Stimulated activated effector memory CD8-positive, alpha-beta T cell treated with anti-CD3 and anti-CD28 coated beads, Interleukin-12 subunit alpha, Interleukin-12 subunit beta, amount 100 ng/mL, for 72 hours (primary cell): ENCODE measurements at regions not wholly inside any gene's neighbourhood (a gene's known extent, or its start where the extent isn't known, plus 50 kb on each side); places are given as distances from the start of the nearest gene placed in this dataset.

Experiments used
- ATAC-seq: fragments of 150-1000 bp; cut with Tn5 transposase; 2 replicates; pipeline ENCODE4 v1.10.0; 2021
- DNase-seq, 2 donors: peaks; one replicate each; pipeline ENCODE4 v3.0.0; 2021 to 2022; ENCODE audit warnings: low spot score in 2 of 2
- H3K27ac Mint-ChIP-seq: one replicate; pipeline ENCODE4 v1.8.0; 2022; ENCODE audit warnings: mild to moderate bottlenecking, mixed read lengths
- H3K36me3 Mint-ChIP-seq: one replicate; pipeline ENCODE4 v1.8.0; 2022; ENCODE audit warnings: mild to moderate bottlenecking, mixed read lengths
- H3K4me1 Mint-ChIP-seq: one replicate; pipeline ENCODE4 v1.8.0; 2022; ENCODE audit warnings: mixed read lengths
- H3K4me3 Mint-ChIP-seq: one replicate; pipeline ENCODE4 v1.8.0; 2022; ENCODE audit warnings: mild to moderate bottlenecking, mixed read lengths
- H3K9me3 Mint-ChIP-seq: one replicate; pipeline ENCODE4 v1.8.0; 2022; ENCODE audit warnings: mixed read lengths

- H3K4me3 Mint-ChIP-seq, result no peak overlapping the region
- H3K4me1 Mint-ChIP-seq, result no peaks in the 10 kb centered on the region
- H3K9me3 Mint-ChIP-seq, result peaks cover 10% of the 10 kb centered on the region
- DNase-seq (no peak), ATAC-seq (no peak)
- no peaks in the 10 kb centered on the region for H3K36me3 Mint-ChIP-seq
- H3K27ac Mint-ChIP-seq, result no peak overlapping the region
Measured at GRCh38 chr7:41003611-41003940, 699.3 kb downstream of the INHBA start.

- Mint-ChIP-seq H3K4me1 (no peaks in the 10 kb centered on the region), H3K9me3 (peaks cover 10% of the 10 kb centered on the region), H3K36me3 (no peaks in the 10 kb centered on the region), H3K4me3 (no peak overlapping the region), H3K27ac (no peak overlapping the region)
- ATAC-seq (no peak), DNase-seq (peak in 1 of 2 donors; percentile 2)
Measured at GRCh38 chr7:41002741-41003610, 699.9 kb downstream of the INHBA start.

GRCh38 chr7:41000042-41000441 is 702.8 kb downstream of the INHBA start:
- no peak for ATAC-seq
- Mint-ChIP-seq H3K36me3 (no peaks in the 10 kb centered on the region), H3K9me3 (peaks cover 16% of the 10 kb centered on the region), H3K4me1 (no peaks in the 10 kb centered on the region), H3K4me3 (no peak overlapping the region), H3K27ac (no peak overlapping the region)
- DNase-seq, result no peak

- Mint-ChIP-seq H3K36me3 (no peaks in the 10 kb centered on the region), H3K27ac (no peak overlapping the region), H3K4me1 (no peaks in the 10 kb centered on the region), H3K9me3 (peaks cover 17% of the 10 kb centered on the region), H3K4me3 (no peak overlapping the region)
- ATAC-seq (no peak), DNase-seq (no peak)
Measured at GRCh38 chr7:40996233-40996677, 706.6 kb downstream of the INHBA start.

- no peak for DNase-seq
- Mint-ChIP-seq H3K4me3 (no peak overlapping the region), H3K36me3 (no peaks in the 10 kb centered on the region), H3K27ac (no peak overlapping the region), H3K9me3 (peaks cover 8% of the 10 kb centered on the region), H3K4me1 (no peaks in the 10 kb centered on the region)
- ATAC-seq, result no peak
Measured at GRCh38 chr7:40990841-40991240, 712.0 kb downstream of the INHBA start.

GRCh38 chr7:40987571-40987970 is 715.3 kb downstream of the INHBA start:
- Mint-ChIP-seq H3K36me3 (no peaks in the 10 kb centered on the region), H3K4me3 (no peak overlapping the region), H3K27ac (no peak overlapping the region), H3K4me1 (no peaks in the 10 kb centered on the region), H3K9me3 (peaks cover 11% of the 10 kb centered on the region)
- ATAC-seq, result no peak
- DNase-seq, result no peak

GRCh38 chr7:40986351-40986873 is 716.5 kb downstream of the INHBA start:
- no peaks in the 10 kb centered on the region for H3K36me3 Mint-ChIP-seq
- H3K4me3 Mint-ChIP-seq, result no peak overlapping the region
- no peak for ATAC-seq
- no peak for DNase-seq
- no peaks in the 10 kb centered on the region for H3K4me1 Mint-ChIP-seq
- peaks cover 11% of the 10 kb centered on the region for H3K9me3 Mint-ChIP-seq
- H3K27ac Mint-ChIP-seq, result no peak overlapping the region

GRCh38 chr7:40983111-40983510 is 719.8 kb downstream of the INHBA start:
- peaks cover 13% of the 10 kb centered on the region for H3K9me3 Mint-ChIP-seq
- H3K27ac Mint-ChIP-seq, result no peak overlapping the region
- DNase-seq (no peak), ATAC-seq (no peak)
- H3K4me1 Mint-ChIP-seq, result no peaks in the 10 kb centered on the region
- no peaks in the 10 kb centered on the region for H3K36me3 Mint-ChIP-seq
- H3K4me3 Mint-ChIP-seq, result no peak overlapping the region

GRCh38 chr7:40979296-40979695 is 723.6 kb downstream of the INHBA start:
- no peak for ATAC-seq
- Mint-ChIP-seq H3K36me3 (no peaks in the 10 kb centered on the region), H3K4me3 (no peak overlapping the region), H3K4me1 (no peaks in the 10 kb centered on the region), H3K27ac (no peak overlapping the region), H3K9me3 (peaks cover 11% of the 10 kb centered on the region)
- no peak for DNase-seq

GRCh38 chr7:40978047-40978446 is 724.8 kb downstream of the INHBA start:
- ATAC-seq (no peak), DNase-seq (no peak)
- Mint-ChIP-seq H3K36me3 (no peaks in the 10 kb centered on the region), H3K4me3 (no peak overlapping the region), H3K27ac (peak overlapping the region; percentile 54), H3K4me1 (no peaks in the 10 kb centered on the region), H3K9me3 (peaks cover 17% of the 10 kb centered on the region)

- DNase-seq, result no peak
- Mint-ChIP-seq H3K27ac (peak overlapping the region; percentile 54), H3K36me3 (no peaks in the 10 kb centered on the region), H3K9me3 (peaks cover 17% of the 10 kb centered on the region), H3K4me3 (no peak overlapping the region), H3K4me1 (no peaks in the 10 kb centered on the region)
- no peak for ATAC-seq
Measured at GRCh38 chr7:40977533-40977932, 725.4 kb downstream of the INHBA start.

- DNase-seq, result no peak
- no peaks in the 10 kb centered on the region for H3K36me3 Mint-ChIP-seq
- no peaks in the 10 kb centered on the region for H3K4me1 Mint-ChIP-seq
- no peak overlapping the region for H3K27ac Mint-ChIP-seq
- peaks cover 14% of the 10 kb centered on the region for H3K9me3 Mint-ChIP-seq
- H3K4me3 Mint-ChIP-seq, result no peak overlapping the region
- no peak for ATAC-seq
Measured at GRCh38 chr7:40972426-40972825, 730.5 kb downstream of the INHBA start.

GRCh38 chr7:40969641-40970040 is 733.2 kb downstream of the INHBA start:
- no peak overlapping the region for H3K4me3 Mint-ChIP-seq
- no peaks in the 10 kb centered on the region for H3K36me3 Mint-ChIP-seq
- DNase-seq (no peak), ATAC-seq (no peak)
- H3K4me1 Mint-ChIP-seq, result no peaks in the 10 kb centered on the region
- H3K9me3 Mint-ChIP-seq, result peaks cover 16% of the 10 kb centered on the region
- H3K27ac Mint-ChIP-seq, result no peak overlapping the region

- ATAC-seq (no peak), DNase-seq (no peak)
- no peaks in the 10 kb centered on the region for H3K36me3 Mint-ChIP-seq
Measured at GRCh38 chr7:40966693-40967092, 736.2 kb downstream of the INHBA start.

GRCh38 chr7:40965774-40966173 is 737.1 kb downstream of the INHBA start:
- DNase-seq (no peak), ATAC-seq (no peak)
- peaks cover 9% of the 10 kb centered on the region for H3K9me3 Mint-ChIP-seq
- H3K4me1 Mint-ChIP-seq, result no peaks in the 10 kb centered on the region
- H3K36me3 Mint-ChIP-seq, result no peaks in the 10 kb centered on the region
- no peak overlapping the region for H3K4me3 Mint-ChIP-seq
- no peak overlapping the region for H3K27ac Mint-ChIP-seq

More at GRCh38 chr7:40966693-40967092, 736.2 kb downstream of the INHBA start:
- H3K4me1 Mint-ChIP-seq, result no peaks in the 10 kb centered on the region
- H3K9me3 Mint-ChIP-seq, result peaks cover 9% of the 10 kb centered on the region
- no peak overlapping the region for H3K4me3 Mint-ChIP-seq
- no peak overlapping the region for H3K27ac Mint-ChIP-seq

GRCh38 chr7:40965016-40965415 is 737.9 kb downstream of the INHBA start:
- Mint-ChIP-seq H3K4me3 (no peak overlapping the region), H3K9me3 (peaks cover 5% of the 10 kb centered on the region)

More at GRCh38 chr7:40965016-40965415, 737.9 kb downstream of the INHBA start:
- H3K36me3 Mint-ChIP-seq, result no peaks in the 10 kb centered on the region
- ATAC-seq (no peak), DNase-seq (no peak)
- no peaks in the 10 kb centered on the region for H3K4me1 Mint-ChIP-seq
- no peak overlapping the region for H3K27ac Mint-ChIP-seq
